Gastrocnemius medialis (tissue), 4 donors: ENCODE measurements at regions not wholly inside any gene's neighbourhood (a gene's known extent, or its start where the extent isn't known, plus 50 kb on each side); places are given as distances from the start of the nearest gene placed in this dataset.

ENCODE experiments used
- ATAC-seq, 2 donors: fragments of 150-250 bp; one replicate each; pipeline ENCODE4 v1.9.1; 2016
- DNase-seq, 2 donors: peaks; one replicate each; pipeline ENCODE4 v3.0.0-alpha.2; 2019
- H3K27ac ChIP-seq, 4 donors: fragments of 200-600 bp; sonication (generic); 1 replicate in 1 of 4; 2 replicates in 3 of 4; pipeline ENCODE4 v1.5.1; 2016 to 2018; ENCODE audit warnings: mild to moderate bottlenecking in 2 of 4, moderate library complexity in 1 of 4
- H3K27me3 ChIP-seq, 3 donors: fragments of 200-600 bp; sonication (generic) in 2 of 3; 1 replicate in 1 of 3; 2 replicates in 2 of 3; pipeline versions ENCODE4 v1.5.1 to v1.6.0; 2016 to 2019; ENCODE audit warnings: mild to moderate bottlenecking in 1 of 3, moderate library complexity in 1 of 3
- H3K36me3 ChIP-seq, 2 donors: fragments of 200-600 bp; sonication (generic) in 1 of 2; one replicate each; pipeline ENCODE4 v1.5.1; 2017 to 2018
- H3K4me1 ChIP-seq, 2 donors: fragments of 200-600 bp; sonication (generic) in 1 of 2; one replicate each; pipeline ENCODE4 v1.5.1; 2016 to 2017; ENCODE audit warnings: mild to moderate bottlenecking in 2 of 2
- H3K4me3 ChIP-seq, 4 donors: fragments of 200-600 bp; sonication (generic) in 3 of 4; 1 replicate in 1 of 4; 2 replicates in 3 of 4; pipeline ENCODE4 v1.5.1; 2016 to 2019; ENCODE audit warnings: mild to moderate bottlenecking in 2 of 4
- H3K9me3 ChIP-seq, 3 donors: fragments of 200-600 bp; sonication (generic) in 2 of 3; 1 replicate in 1 of 3; 2 replicates in 2 of 3; pipeline ENCODE4 v1.5.1; 2016 to 2019
- CTCF ChIP-seq, 5 experiments: fragments of 450-650 bp in 3 of 5; fragments of 200-600 bp in 2 of 5; sonication (generic) in 2 of 5; IDR thresholded peaks in 4 of 5; conservative IDR thresholded peaks in 1 of 5; 1 replicate in 4 of 5; 2 replicates in 1 of 5; pipeline ENCODE4 v1.5.1; 2016 to 2019; ENCODE audit warnings: antibody characterized with exemption in 5 of 5, mild to moderate bottlenecking in 3 of 5, moderate library complexity in 3 of 5
- POLR2A ChIP-seq, 2 donors: fragments of 450-650 bp; IDR thresholded peaks; one replicate each; pipeline ENCODE4 v1.6.1; 2017; ENCODE audit warnings: antibody characterized with exemption in 2 of 2, mild to moderate bottlenecking in 2 of 2, moderate library complexity in 2 of 2
- in situ Hi-C, 4 donors: fragments of 200-750 bp; cut with MboI; loops; one replicate each; pipeline versions ENCODE4 v1.15.0 to v1.8.0; 2017; ENCODE audit warnings: low sequenced_read_pairs in 4 of 4
- intact Hi-C: fragments of 100-400 bp; cut with DNase I; formaldehyde crosslinking; loops from one replicate; pipeline ENCODE4 v1.15.1; 2023; ENCODE audit warnings: low total_unique reads

GRCh38 chr15:58344213-58345070 is 87.3 kb upstream of the LIPC start:
- TF ChIP-seq POLR2A (IDR thresholded peaks at IDR 0.05) (no peak), CTCF (IDR thresholded peaks at IDR 0.05 in 4 of 5, conservative IDR thresholded peaks at IDR 0.05 in 1 of 5) (no peak)
- no peaks in the 10 kb centered on the region for H3K36me3 ChIP-seq
- intact Hi-C loops (no loop called here), in situ Hi-C loops (loop anchor here in 2 of 4 donors (25.0 kb wide), 1 partner anchor 107 kb away; no protein-coding TSS in a partner anchor)
- no peak for ATAC-seq
- no peak overlapping the region for H3K4me3 ChIP-seq
- H3K27ac ChIP-seq: no peak overlapping the region
- H3K4me1 ChIP-seq: peaks cover 8 to 9% of the 10 kb centered on the region in 2 donors
- no peaks in the 10 kb centered on the region for H3K9me3 ChIP-seq
- H3K27me3 ChIP-seq: no peaks in the 10 kb centered on the region
- no peak for DNase-seq

- Histone ChIP-seq H3K4me3 (no peak overlapping the region), H3K9me3 (no peaks in the 10 kb centered on the region), H3K27ac (no peak overlapping the region), H3K36me3 (no peaks in the 10 kb centered on the region), H3K4me1 (peaks cover 8 to 9% of the 10 kb centered on the region in 2 donors), H3K27me3 (no peaks in the 10 kb centered on the region)
- ATAC-seq (no peak), DNase-seq (no peak)
- TF ChIP-seq POLR2A (IDR thresholded peaks at IDR 0.05): no peak
- in situ Hi-C loops: loop anchor here in 2 of 4 donors (25.0 kb wide), 1 partner anchor 109 kb away; no protein-coding TSS in a partner anchor
- intact Hi-C loops: no loop called here
Observed at GRCh38 chr15:58346361-58346760, 85.4 kb upstream of the LIPC start.

GRCh38 chr15:58348095-58348812 is 83.5 kb upstream of the LIPC start:
- TF ChIP-seq POLR2A (IDR thresholded peaks at IDR 0.05): no peak
- no peak for TF ChIP-seq CTCF (IDR thresholded peaks at IDR 0.05 in 4 of 5, conservative IDR thresholded peaks at IDR 0.05 in 1 of 5)
- intact Hi-C loops: no loop called here
- ATAC-seq: peak; percentile 72 to 91

GRCh38 chr15:58352026-58352929 is 79.5 kb upstream of the LIPC start:
- Histone ChIP-seq H3K27me3 (no peaks in the 10 kb centered on the region), H3K4me3 (no peak overlapping the region), H3K9me3 (no peaks in the 10 kb centered on the region), H3K27ac (no peak overlapping the region), H3K36me3 (no peaks in the 10 kb centered on the region), H3K4me1 (peaks cover 8 to 9% of the 10 kb centered on the region in 2 donors)
- intact Hi-C loops (no loop called here), in situ Hi-C loops (no loop called here)
- DNase-seq: no peak
- no peak for TF ChIP-seq CTCF (IDR thresholded peaks at IDR 0.05 in 4 of 5, conservative IDR thresholded peaks at IDR 0.05 in 1 of 5)
- TF ChIP-seq POLR2A (IDR thresholded peaks at IDR 0.05): no peak
- no peak for ATAC-seq

More at GRCh38 chr15:58348095-58348812, 83.5 kb upstream of the LIPC start:
- Histone ChIP-seq H3K4me3 (no peak overlapping the region), H3K9me3 (no peaks in the 10 kb centered on the region), H3K27me3 (no peaks in the 10 kb centered on the region), H3K4me1 (peaks cover 8 to 9% of the 10 kb centered on the region in 2 donors), H3K36me3 (no peaks in the 10 kb centered on the region), H3K27ac (peak overlapping the region; percentile 34 to 71 (median 65))
- in situ Hi-C loops: loop anchor here in 2 of 4 donors (25.0 kb wide), 1 partner anchor 111 kb away; no protein-coding TSS in a partner anchor
- peak in 1 of 2 donors; percentile 18 for DNase-seq
